ENCODE measurements at regions not wholly inside any gene's neighbourhood (a gene's known extent, or its start where the extent isn't known, plus 50 kb on each side); places are given as distances from the start of the nearest gene placed in this dataset.

- no peak for DNase-seq
Measured at GRCh38 chr9:90365666-90366065, 277.0 kb downstream of the DIRAS2 start.

DNA sequence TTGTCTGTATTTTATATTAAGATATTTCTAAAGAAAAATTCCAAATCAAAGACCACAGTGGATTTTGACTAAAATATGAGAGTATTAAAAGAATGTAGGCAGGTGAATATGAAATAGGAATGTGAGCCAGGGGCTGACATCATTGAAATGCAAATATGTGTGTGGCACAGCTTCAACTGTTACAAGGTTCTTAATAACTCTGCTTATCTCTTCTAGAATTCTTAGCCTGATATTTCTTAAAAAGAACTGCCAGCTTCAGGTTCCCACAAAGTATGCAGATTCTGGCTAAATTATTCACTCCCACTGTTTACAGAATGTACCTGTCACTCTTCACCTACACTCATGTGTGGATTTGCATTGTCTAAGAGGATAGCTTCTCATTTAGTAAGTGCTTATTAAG is 274.4 kb downstream of the DIRAS2 start:
- DNase-seq = no peak

DNA sequence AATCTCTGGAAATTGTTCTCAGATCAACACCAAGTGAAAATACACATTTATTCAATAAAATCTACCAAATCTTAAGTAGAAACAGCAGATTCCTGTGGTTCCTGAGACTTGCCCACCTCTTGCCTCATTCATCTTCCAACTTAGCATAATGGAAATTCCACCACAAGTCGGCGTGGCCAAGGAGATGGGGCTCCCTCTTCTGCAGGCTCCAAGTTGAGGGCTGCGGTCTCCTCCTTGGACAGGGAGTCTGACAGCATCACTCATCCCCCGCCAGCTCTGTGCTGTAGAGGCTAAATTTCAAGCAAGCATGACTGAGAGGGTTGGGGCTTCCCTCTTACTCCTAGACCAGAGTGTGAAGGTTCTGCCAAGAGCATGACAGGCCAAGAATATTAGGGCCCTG is 273.7 kb downstream of the DIRAS2 start:
- DNase-seq = no peak

GRCh38 chr9:90379771-90380170 is 262.9 kb downstream of the DIRAS2 start:
- no peak for DNase-seq

DNA sequence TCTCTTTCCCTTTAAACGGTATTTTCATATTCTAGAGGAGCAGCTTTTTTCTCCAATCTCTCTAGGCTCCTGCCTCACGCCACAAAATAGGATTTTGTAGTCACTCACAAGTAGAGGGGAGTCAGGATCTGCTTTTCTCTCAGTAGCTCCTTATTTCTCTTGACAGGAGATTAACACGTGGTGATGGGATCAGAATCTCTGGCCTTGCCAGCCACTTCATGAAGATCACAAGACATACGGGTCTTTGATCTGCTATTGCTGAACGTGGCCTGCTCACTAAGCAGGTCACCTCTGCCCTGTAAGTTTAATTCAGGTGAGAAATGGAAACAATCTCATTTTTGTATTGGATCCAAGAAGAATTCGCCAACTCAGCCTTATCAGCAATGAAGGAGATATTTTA is 257.5 kb downstream of the DIRAS2 start:
- DNase-seq = no peak

DNA sequence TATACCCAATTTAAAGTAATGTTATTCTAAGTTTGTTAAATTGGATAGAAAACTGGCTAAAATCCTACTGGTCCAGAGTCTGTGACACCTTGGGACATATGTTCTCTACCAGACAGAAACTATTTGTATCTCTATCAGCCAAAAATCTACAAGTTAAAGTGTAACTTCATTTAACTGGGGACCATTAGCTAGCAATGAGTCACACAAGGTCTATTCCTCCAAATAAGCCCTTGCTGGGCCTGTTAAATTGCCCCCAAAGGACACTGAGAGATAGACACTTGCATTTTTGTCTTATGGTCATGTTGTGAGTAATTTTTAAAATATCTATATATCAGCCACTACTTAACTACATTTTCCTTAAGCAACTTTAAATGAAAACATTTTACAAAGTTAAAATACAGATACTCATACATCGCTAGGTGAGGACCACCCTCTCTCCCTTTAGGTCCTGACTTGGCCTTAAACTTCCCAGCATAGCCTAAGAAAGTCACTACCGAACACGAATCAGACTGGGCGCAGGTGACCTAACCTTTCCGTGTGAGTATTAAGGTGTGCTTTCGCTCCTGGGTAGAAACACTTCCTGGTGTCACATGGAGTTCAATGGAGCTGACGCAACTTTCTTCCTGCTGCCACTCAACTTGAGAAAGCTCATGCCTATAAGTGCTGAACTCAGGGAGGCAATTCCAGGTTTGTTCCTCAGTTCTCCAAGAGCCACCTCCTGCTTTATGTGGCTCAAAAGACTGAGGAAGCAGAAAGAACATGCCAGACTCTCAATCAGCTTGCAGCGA is 249.1 kb downstream of the DIRAS2 start:
- no peak for DNase-seq

DNA sequence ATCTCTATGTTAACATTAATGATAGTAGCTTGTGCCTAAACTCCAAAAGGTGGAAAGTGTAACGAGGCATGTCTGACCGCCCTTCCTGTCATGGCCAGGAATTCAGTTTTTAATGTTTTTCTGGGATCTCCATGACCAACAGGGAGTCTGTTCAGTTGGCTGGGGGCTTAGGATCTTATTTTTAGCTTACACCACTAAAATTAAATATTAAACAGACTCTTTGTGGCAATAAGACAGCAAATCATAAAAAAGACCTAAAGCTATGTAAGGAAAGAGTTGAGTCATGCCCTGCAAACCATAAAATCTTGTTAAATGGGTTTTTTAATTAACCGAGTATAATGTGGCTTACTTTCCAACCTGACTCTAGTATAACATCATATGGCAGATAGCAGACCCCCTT is 247.8 kb downstream of the DIRAS2 start:
- DNase-seq = no peak

- DNase-seq = no peak
Measured at GRCh38 chr9:90400091-90400490, 242.5 kb downstream of the DIRAS2 start.

- no peak for DNase-seq
Measured at GRCh38 chr9:90408659-90409058, 234.0 kb downstream of the DIRAS2 start.

DNA sequence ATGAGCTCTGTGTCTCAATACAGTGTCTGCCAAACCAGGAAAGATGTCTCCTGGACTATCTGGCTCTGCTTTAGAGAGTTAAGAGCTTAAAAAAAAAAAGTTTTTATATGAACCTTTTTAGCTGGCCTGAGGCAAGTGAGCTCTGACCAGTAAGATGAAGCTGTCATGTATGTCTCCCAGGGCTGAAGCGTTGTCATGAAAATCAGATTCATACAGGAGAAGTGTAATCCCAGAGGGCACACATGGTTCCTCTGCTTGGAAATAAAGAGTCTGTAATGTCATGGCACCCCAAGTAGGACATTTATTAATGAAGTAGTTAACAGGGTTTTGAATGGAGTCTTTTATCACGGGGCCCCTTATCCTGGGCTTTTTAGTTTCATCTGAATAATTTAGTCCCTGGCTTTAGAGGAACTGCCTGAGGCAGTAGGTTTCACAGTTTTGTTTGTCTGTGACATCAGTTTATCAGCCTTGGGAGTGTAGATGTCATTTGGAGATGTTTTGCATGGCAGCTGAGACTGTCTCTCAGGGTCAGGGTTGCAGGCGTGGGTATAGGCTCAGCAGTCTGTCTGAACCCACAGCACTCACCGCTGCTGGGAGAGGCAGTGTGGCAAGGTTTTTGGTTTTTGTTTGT is 223.3 kb downstream of the DIRAS2 start:
- no peak for DNase-seq

GRCh38 chr9:90420211-90420610 is 222.4 kb downstream of the DIRAS2 start:
- no peak for DNase-seq

- no peak for DNase-seq
Measured at GRCh38 chr9:90420768-90421513, 221.7 kb downstream of the DIRAS2 start.

DNA sequence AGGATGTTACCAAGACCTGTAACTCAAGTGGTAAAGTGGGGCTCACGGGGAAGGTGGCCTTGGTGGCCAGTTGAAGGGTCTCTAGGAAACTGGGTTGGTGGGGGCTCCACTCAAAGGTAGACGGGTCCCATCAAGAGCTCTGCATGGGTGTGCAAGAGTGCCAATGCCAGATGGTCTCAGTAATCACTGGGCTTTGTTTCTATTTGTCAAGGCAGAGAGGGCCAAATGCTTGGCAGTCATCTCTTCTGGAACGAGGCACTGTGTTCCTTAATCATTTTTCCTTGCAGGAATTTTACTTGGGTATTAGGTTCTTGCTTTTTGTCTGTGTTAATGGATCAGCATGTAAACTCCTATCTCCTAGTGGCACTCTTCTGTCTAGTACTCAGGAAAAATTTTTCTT is 220.8 kb downstream of the DIRAS2 start:
- no peak for DNase-seq

DNA sequence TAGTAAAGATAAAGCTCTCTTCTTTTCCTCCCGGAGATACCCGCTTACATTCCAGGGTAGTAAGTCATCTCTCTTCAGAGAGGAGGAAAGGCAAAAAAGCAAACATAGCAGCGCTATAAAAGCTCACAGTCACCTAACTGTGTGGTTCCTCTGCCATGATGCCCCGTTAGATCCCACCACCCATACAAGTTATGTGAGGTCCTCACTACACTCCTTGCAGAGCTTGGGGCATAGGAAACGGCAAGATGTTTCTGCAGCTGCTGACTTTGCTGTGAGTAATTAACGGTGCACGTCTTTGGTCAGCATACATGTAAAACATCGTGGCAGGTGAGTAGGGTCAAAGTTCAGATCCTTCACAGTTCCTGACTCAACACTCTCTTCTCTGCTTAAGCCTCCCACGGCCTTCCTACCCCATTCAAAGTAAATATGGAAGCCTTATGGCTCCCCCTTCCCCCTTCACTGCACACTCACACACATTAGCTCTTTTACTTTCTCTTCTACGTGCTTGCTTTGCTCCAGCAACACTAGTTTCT is 218.9 kb downstream of the DIRAS2 start:
- DNase-seq = no peak

- DNase-seq = no peak
Measured at GRCh38 chr9:90428517-90428916, 214.1 kb downstream of the DIRAS2 start.

- no peak for DNase-seq
Measured at GRCh38 chr9:90432951-90433350, 209.7 kb downstream of the DIRAS2 start.

- no peak for DNase-seq
Measured at GRCh38 chr9:90433398-90433941, 209.2 kb downstream of the DIRAS2 start.

DNA sequence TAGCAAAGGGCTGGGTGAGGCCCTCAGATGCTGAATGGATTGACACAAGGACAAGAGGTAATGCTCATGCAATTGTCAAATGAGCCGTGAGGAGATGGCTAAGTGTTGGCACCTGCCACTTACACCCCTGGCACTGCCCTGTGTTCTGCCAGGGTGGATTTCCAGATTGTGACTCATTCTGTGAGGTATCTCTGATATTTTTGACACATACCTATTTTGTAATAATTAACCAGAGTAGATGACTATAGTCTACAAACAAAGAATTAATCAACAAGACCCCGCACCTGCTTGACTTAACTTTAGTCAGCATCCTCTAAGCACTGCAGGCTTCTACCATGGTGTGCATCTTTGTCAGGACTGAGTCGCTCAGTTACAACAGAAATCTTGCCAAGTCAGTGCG is 200.8 kb downstream of the DIRAS2 start:
- DNase-seq = no peak

- DNase-seq = no peak
Measured at GRCh38 chr9:90442723-90443122, 199.9 kb downstream of the DIRAS2 start.

DNA sequence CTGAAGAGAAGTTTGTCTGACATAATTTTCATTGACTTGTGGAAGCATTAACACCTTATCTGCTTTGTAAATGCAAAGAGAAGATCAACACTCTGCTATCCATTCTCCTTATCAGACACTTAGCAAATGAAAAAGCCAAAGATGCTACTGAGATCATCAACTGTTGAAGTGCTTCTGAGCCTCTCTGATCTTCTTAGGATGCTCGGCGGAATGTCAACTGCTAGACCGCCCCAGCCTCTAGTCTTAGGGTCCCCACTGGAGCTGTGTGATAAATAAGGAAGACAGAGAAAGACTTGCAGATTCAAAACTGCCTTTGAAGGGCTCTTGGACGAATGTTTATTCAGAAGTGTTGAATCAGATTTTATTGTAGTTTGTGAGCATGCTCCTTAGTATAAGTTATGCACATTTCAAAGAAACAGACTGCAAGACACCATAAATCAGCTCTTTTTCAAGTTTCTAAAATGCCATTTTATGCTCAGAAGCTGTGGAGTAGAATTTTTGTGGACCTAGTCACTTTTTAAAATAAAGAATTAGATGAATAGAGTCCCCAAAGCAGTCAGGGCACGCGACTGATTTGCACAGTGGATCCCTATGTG is 197.9 kb downstream of the DIRAS2 start:
- no peak for DNase-seq

- DNase-seq = no peak
Measured at GRCh38 chr9:90445391-90445790, 197.2 kb downstream of the DIRAS2 start.

DNA sequence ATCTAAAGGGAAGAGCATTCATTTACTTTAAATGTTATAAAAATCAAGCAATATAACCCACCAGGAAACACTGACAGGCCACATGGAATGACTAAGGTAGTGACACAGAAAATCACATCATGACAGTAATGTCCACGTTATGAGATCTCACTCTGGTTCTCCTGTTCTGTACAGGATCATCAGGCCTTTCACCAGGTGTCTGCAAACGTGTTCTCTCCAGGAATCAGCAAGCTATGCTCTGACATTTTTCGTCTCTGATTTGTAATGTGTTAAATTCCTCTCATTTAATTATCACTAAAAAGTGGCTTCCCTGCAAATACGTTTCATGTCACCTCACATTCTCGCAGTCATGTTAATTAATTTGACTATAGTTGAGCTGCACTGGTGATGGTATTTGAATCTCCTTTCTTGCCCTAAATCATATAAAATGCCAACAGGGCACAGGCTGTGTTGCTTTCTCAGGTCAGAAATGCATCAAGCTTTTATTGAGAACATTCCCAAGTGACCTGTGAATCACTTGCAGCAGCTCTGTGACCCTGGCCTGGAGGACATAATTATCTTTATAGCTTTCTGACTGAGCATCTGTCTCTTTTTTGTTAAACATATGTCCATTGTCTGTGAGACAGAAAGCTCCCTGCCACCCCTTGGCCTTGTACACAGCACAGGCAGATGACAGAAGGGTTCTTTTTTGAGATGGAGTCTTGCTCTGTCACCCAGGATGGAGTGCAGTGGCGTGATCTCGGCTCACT is 196.2 kb downstream of the DIRAS2 start:
- DNase-seq = no peak
